ENCODE measurements at regions not wholly inside any gene's neighbourhood (a gene's known extent, or its start where the extent isn't known, plus 50 kb on each side); places are given as distances from the start of the nearest gene placed in this dataset.
"Not testable (repeated sequence)": the region's sequence is repeated elsewhere in the genome, so short reads cannot be mapped to it uniquely, and the experiment has no call there.

DNA sequence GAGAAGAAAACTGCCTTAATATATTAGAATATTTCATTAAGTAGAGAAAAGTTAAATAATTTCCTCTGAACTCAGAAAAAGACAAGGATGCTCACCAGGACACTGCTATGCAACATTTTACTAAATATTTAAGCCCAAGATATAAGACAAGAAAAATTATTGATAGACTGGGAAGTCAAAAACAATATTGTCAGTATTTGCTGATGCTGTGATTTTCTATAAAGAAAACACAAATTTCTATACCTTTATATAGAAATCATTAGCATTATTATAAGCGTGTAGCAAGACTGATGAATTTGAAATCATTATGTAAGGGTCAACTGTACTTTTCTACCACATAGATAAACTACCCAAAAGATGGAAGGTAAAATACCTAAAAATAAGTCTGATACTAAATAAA, 451.0 kb downstream of the RNF144A start:
- no peak for DNase-seq (ENCODE audit: low read depth)
- no peak overlapping the region for H3K4me3 ChIP-seq (ENCODE audit: low read depth, low read length)
- TF ChIP-seq MYC (IDR thresholded peaks at IDR 0.05; ENCODE audit: low read depth, low read length), result no peak

DNA sequence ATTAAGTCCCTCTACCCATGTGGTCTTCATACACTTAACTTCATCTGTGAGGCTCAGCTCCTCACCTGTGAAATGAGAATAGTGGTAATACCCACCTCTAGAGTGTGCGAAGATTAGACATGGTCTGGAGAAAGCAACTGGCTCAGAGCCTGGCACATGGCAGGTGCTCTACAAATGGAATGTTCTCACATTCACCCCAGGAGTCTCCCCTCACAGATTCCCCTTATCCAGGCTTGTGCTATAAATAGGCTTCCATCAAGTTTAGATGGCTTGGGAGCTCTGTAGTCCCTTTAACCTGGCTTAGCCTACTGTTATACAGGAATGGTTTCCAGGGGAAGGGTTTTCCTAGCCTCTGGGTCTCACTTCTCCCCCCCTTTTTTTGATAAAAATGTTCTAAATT, 455.9 kb downstream of the RNF144A start:
- DNase-seq (ENCODE audit: low read depth), result no peak
- H3K4me3 ChIP-seq (ENCODE audit: low read depth, low read length), result no peak overlapping the region
- TF ChIP-seq, protein P1, sequence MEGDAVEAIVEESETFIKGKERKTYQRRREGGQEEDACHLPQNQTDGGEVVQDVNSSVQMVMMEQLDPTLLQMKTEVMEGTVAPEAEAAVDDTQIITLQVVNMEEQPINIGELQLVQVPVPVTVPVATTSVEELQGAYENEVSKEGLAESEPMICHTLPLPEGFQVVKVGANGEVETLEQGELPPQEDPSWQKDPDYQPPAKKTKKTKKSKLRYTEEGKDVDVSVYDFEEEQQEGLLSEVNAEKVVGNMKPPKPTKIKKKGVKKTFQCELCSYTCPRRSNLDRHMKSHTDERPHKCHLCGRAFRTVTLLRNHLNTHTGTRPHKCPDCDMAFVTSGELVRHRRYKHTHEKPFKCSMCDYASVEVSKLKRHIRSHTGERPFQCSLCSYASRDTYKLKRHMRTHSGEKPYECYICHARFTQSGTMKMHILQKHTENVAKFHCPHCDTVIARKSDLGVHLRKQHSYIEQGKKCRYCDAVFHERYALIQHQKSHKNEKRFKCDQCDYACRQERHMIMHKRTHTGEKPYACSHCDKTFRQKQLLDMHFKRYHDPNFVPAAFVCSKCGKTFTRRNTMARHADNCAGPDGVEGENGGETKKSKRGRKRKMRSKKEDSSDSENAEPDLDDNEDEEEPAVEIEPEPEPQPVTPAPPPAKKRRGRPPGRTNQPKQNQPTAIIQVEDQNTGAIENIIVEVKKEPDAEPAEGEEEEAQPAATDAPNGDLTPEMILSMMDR (IDR thresholded peaks at IDR 0.05; ENCODE audit: low read depth, low read length), result no peak
- TF ChIP-seq POLR2A (IDR thresholded peaks at IDR 0.05; ENCODE audit: extremely low read depth, insufficient read length) (no peak), MYC (IDR thresholded peaks at IDR 0.05; ENCODE audit: low read depth, low read length) (no peak)
- TF ChIP-seq, protein P2, sequence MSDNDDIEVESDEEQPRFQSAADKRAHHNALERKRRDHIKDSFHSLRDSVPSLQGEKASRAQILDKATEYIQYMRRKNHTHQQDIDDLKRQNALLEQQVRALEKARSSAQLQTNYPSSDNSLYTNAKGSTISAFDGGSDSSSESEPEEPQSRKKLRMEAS (IDR thresholded peaks at IDR 0.05; ENCODE audit: low read depth, low read length), result no peak

DNA sequence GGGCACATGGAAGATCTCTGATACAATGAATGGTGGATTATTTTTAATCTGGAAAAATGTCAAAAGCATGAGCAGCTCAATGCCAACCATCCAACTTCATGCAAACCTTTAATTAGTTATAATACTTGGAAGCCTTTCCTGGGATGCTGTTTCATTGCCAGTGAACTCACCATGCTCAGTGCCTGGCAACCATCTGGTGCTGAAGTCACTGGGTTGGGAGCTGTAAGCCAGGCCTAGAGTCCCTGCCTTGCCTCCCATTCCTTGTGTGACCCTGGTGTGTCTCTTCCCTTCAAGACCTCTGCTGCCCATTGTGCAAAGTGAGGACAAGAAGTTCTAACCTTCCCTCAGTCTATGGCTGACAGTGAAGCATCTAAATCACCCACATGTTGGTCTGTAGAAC, 458.7 kb downstream of the RNF144A start:
- no peak overlapping the region for H3K4me3 ChIP-seq (ENCODE audit: low read depth, low read length)
- no peak for DNase-seq (ENCODE audit: low read depth)
- TF ChIP-seq MYC (IDR thresholded peaks at IDR 0.05; ENCODE audit: low read depth, low read length) (no peak), POLR2A (IDR thresholded peaks at IDR 0.05; ENCODE audit: extremely low read depth, insufficient read length) (no peak)
- TF ChIP-seq, protein P2 (IDR thresholded peaks at IDR 0.05; ENCODE audit: low read depth, low read length), result no peak
- TF ChIP-seq, protein P1 (IDR thresholded peaks at IDR 0.05; ENCODE audit: low read depth, low read length), result no peak

DNA sequence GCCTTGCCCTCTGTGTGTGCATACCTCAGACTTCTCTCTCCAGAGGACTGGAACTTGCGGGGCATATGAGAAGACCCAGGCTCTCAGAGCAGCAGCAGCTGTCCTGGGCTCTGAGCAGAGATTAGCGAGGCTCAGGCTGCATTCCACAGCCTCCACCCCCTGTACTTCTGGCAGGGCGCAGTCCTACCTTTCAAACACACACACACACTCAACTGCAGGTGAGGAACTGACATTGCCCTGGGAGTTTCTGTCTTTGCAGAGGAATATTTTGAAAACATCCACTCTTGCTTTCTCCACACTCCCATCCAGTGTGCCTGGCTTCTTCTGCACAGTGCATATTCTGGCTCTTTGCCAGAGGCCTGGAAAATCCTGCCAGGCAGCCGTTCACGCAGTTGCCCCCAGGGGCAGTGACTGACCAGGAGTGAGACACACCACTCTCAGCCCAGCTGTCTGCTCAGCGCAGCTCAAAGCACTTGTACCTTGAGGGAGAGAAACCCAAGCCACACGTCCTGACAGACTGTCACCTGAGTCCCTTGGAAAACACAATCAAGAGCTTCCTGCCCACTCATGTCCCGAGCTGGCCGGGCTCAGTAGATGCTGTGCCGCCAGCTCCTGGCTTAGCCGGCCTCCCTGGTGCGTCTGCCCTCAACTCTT, 460.8 kb downstream of the RNF144A start:
- H3K4me3 ChIP-seq (ENCODE audit: low read depth, low read length), result no peak overlapping the region
- TF ChIP-seq POLR2A (IDR thresholded peaks at IDR 0.05; ENCODE audit: extremely low read depth, insufficient read length), result no peak
- no peak for DNase-seq (ENCODE audit: low read depth)

DNA sequence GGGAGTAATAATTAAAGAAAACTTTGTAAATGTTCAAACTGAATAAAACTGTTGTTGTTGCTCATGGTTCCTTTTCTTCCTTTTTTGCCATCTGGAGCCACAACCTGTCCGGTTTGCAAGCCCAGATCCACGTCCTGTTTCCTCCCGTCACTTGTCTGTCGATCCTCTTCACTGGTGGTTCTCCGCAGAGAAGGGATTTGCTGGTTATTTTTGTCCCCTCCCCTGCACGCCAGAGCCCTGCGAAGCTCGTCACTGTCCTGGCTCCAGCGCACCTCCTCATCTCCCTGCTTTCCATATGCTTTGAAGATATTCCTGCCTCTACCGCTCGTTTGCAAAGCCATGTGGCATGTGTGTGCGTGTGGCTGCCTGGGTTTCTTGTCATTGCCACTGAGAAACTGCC, 461.4 kb downstream of the RNF144A start:
- no peak for TF ChIP-seq POLR2A (IDR thresholded peaks at IDR 0.05; ENCODE audit: extremely low read depth, insufficient read length)
- no peak overlapping the region for H3K4me3 ChIP-seq (ENCODE audit: low read depth, low read length)
- no peak for DNase-seq (ENCODE audit: low read depth)

DNA sequence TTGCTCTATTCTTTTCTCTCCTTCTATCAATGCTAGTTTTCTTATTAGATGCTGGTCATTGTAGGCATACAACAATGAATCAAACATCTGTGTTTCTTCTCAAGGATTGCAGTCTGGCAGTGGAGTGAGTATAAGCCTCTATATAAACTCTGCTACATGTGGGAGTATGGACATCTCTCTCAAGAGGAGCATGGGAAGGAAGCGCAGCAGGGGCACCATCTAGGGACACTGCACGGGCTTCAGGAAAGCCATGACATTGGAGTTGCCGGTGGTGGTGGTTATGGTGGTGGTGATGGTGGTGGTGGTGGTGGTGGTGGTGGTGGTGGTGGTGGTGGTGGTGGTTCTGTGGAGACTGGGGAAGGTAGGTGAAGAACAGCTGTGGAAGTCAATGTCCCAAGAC, 462.6 kb downstream of the RNF144A start:
- peak; percentile 20 for DNase-seq (ENCODE audit: low read depth)
- H3K4me3 ChIP-seq (ENCODE audit: low read depth, low read length), result no peak overlapping the region
- no peak for TF ChIP-seq POLR2A (IDR thresholded peaks at IDR 0.05; ENCODE audit: extremely low read depth, insufficient read length)
- TF ChIP-seq, protein P1 (IDR thresholded peaks at IDR 0.05; ENCODE audit: low read depth, low read length), result peak; percentile 32

DNA sequence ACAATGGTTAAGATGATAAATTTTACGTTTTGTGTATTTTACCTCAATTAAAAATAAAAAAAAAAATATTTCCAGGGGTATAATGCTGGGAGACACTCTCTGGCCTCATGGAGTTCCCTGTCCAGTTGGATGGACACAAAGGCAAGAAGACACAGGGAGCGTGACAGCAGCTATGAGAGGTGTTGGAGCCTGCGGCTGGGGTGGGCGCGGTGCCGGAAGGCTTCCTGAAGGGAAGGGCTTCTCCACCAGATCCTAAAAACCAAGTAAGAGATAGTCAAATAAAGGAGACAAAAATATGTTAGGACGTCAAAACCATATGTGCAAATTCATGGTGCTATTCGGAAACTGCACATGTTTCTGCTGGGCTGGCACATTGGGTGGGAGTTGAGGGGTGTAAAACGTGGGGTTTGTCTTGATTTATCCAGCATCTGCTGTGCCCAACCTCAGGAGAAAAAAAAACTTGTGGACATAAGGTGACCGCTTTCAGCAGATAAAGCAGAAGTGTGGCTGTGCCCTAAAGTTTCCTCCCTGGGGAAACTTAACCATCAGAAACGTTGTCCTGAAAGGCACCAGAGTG, 467.6 kb downstream of the RNF144A start:
- no peak for DNase-seq (ENCODE audit: low read depth)
- TF ChIP-seq, protein P1 (IDR thresholded peaks at IDR 0.05; ENCODE audit: low read depth, low read length), result no peak
- TF ChIP-seq, protein P2 (IDR thresholded peaks at IDR 0.05; ENCODE audit: low read depth, low read length), result no peak
- TF ChIP-seq POLR2A (IDR thresholded peaks at IDR 0.05; ENCODE audit: extremely low read depth, insufficient read length) (no peak), MYC (IDR thresholded peaks at IDR 0.05; ENCODE audit: low read depth, low read length) (no peak)
- no peak overlapping the region for H3K4me3 ChIP-seq (ENCODE audit: low read depth, low read length)

DNA sequence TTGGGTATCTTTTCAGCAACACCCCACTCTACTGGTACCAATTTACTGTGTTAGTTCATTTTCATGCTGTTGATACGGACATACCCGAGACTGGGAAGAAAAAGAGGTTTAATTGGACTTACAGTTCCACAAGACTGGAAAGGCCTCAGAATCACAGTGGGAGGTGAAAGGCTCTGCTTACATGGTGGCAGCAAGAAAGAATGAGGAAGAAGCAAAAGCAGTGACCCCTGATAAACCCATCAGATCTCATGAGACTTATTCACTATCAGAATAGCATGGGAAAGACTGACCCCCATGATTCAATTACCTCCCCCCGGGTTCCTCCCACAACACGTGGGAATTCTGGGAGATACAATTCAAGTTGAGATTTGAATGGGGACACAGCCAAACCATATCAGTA, 473.1 kb downstream of the RNF144A start:
- H3K4me3 ChIP-seq (ENCODE audit: low read depth, low read length); DNase-seq (ENCODE audit: low read depth): not testable (repeated sequence)

All from NB4 (cell line).